KMS-11 (cell line): ENCODE measurements at regions not wholly inside any gene's neighbourhood (a gene's known extent, or its start where the extent isn't known, plus 50 kb on each side); places are given as distances from the start of the nearest gene placed in this dataset.

Experiments
- H2AFZ ChIP-seq: fragments of 200-600 bp; sonication (generic); 2 replicates; pipeline ENCODE4 v1.6.1; 2016; ENCODE audit warnings: antibody characterized with exemption, mixed run types, low read depth
- H3K27ac ChIP-seq: fragments of 200-600 bp; sonication (generic); 2 replicates; pipeline ENCODE4 v1.6.1; 2016; ENCODE audit warnings: mild to moderate bottlenecking, mixed run types
- H3K27me3 ChIP-seq: fragments of 200-600 bp; sonication (generic); 2 replicates; pipeline ENCODE4 v1.6.1; 2017; ENCODE audit warnings: mild to moderate bottlenecking, low read depth, mixed run types, moderate library complexity; ENCODE audit not compliant: insufficient read depth
- H3K36me3 ChIP-seq: fragments of 200-600 bp; sonication (generic); 2 replicates; pipeline ENCODE4 v1.6.1; 2017; ENCODE audit warnings: mild to moderate bottlenecking, mixed run types; ENCODE audit not compliant: insufficient read depth
- H3K4me1 ChIP-seq: fragments of 200-600 bp; sonication (generic); 2 replicates; pipeline ENCODE4 v1.6.1; 2016; ENCODE audit warnings: mild to moderate bottlenecking, low read depth, mixed run types; ENCODE audit not compliant: poor library complexity, severe bottlenecking
- H3K4me2 ChIP-seq: fragments of 200-600 bp; sonication (generic); 2 replicates; pipeline ENCODE4 v1.7.0; 2016; ENCODE audit warnings: mild to moderate bottlenecking, mixed run types
- H3K4me3 ChIP-seq: fragments of 200-600 bp; sonication (generic); IDR thresholded peaks from 2 replicates; pipeline ENCODE4 v1.6.1; 2017; ENCODE audit warnings: low read depth, low read length, mixed read lengths; ENCODE audit not compliant: insufficient read depth
- H3K79me2 ChIP-seq: fragments of 200-600 bp; sonication (generic); 2 replicates; pipeline ENCODE4 v1.6.1; 2016; ENCODE audit warnings: low read depth, mixed run types; ENCODE audit not compliant: insufficient read depth
- H3K9ac ChIP-seq: fragments of 200-600 bp; sonication (generic); 2 replicates; pipeline ENCODE4 v1.6.1; 2016; ENCODE audit warnings: mild to moderate bottlenecking, mixed run types
- H4K20me1 ChIP-seq: fragments of 200-600 bp; sonication (generic); 2 replicates; pipeline ENCODE4 v1.6.1; 2016; ENCODE audit warnings: mild to moderate bottlenecking, mixed run types; ENCODE audit not compliant: insufficient read depth
- TF ChIP-seq, protein P1 (sequence below): fragments of 200-600 bp; sonication (generic); conservative IDR thresholded peaks from 2 replicates; pipeline ENCODE4 v1.6.1; 2017; ENCODE audit warnings: low read depth, mild to moderate bottlenecking, antibody characterized with exemption, low read length, moderate library complexity, mixed read lengths

DNA sequence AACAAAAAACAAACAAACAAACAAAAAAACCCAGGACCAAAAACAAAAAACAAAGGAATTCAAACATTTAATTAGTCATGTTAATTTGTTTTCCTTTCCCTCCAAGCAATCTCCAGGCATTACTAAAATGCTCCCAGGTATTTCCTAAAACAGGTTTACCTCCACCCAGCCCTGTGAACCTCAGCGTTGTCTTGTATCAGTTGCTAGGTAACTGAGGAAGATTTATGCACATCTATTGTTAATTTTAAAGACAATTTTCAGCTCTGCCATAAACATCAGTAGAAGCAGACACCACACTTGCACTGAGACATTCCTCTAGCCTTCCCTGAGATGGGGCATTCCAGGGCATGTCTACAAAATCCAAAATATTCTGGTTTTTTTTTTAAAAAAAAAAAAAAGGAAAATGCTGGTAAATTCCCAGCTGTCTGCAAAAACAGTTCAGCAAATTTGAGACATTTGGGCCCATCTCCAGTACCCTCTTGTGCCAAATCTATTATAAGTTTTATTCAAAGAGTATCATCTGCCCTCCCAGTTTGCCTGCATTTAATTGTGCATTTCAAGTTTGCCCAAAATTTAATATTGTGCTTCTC, 227.6 kb downstream of the ADAMTS9 start:
- H3K36me3 ChIP-seq: no peaks in the 10 kb centered on the region
- no peak overlapping the region for H2AFZ ChIP-seq
- H3K9ac ChIP-seq: no peak overlapping the region
- no peaks in the 10 kb centered on the region for H3K79me2 ChIP-seq
- H3K27me3 ChIP-seq: no peaks in the 10 kb centered on the region
- no peaks in the 10 kb centered on the region for H4K20me1 ChIP-seq
- no peaks in the 10 kb centered on the region for H3K4me1 ChIP-seq
- TF ChIP-seq, protein P1, sequence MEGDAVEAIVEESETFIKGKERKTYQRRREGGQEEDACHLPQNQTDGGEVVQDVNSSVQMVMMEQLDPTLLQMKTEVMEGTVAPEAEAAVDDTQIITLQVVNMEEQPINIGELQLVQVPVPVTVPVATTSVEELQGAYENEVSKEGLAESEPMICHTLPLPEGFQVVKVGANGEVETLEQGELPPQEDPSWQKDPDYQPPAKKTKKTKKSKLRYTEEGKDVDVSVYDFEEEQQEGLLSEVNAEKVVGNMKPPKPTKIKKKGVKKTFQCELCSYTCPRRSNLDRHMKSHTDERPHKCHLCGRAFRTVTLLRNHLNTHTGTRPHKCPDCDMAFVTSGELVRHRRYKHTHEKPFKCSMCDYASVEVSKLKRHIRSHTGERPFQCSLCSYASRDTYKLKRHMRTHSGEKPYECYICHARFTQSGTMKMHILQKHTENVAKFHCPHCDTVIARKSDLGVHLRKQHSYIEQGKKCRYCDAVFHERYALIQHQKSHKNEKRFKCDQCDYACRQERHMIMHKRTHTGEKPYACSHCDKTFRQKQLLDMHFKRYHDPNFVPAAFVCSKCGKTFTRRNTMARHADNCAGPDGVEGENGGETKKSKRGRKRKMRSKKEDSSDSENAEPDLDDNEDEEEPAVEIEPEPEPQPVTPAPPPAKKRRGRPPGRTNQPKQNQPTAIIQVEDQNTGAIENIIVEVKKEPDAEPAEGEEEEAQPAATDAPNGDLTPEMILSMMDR: no peak
- no peak overlapping the region for H3K4me2 ChIP-seq
- H3K27ac ChIP-seq: no peak overlapping the region
- H3K4me3 ChIP-seq: no peak overlapping the region

DNA sequence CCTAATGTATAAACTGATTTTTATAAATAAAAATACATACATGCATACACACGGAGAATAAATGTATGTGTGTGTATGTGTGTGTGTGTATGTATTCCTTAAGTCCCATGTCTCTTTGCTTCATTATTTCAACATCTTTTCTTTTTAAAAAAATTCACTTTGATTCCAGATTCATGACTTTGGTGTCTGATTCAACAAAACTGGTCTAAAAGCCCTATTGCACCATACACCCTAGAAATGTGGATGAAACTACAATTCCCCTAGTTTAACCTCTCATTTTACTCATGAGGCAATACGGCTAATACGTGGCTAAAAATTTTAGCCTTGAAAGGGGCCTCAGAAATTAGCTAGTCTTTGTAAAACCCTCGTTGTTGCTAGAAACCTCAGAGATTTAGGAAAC, 228.1 kb downstream of the ADAMTS9 start:
- H3K27me3 ChIP-seq: no peaks in the 10 kb centered on the region
- no peaks in the 10 kb centered on the region for H4K20me1 ChIP-seq
- no peak overlapping the region for H3K4me3 ChIP-seq
- no peaks in the 10 kb centered on the region for H3K36me3 ChIP-seq
- no peak overlapping the region for H3K4me2 ChIP-seq
- no peaks in the 10 kb centered on the region for H3K4me1 ChIP-seq
- TF ChIP-seq, protein P1: no peak
- no peak overlapping the region for H3K9ac ChIP-seq
- no peak overlapping the region for H2AFZ ChIP-seq
- H3K27ac ChIP-seq: no peak overlapping the region
- no peaks in the 10 kb centered on the region for H3K79me2 ChIP-seq

DNA sequence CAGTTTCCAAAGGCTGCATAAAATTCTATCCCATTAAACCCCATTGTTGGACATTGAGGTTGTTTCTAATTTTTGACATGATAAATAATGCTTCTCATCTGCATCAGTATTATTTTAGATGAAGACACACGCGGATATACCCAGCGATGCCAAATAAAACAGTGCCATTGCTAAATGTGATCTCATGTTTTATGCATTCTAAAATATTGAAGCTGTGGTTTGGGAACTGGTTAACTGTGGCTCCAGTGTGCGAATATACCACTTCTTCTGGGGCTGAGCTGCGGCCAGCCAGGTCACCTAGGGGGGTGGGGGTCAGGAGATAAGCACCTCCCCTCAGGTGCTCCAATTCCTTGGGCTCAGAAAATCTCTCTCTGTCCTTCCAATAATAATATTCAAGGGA, 230.0 kb downstream of the ADAMTS9 start:
- Histone ChIP-seq H3K79me2 (no peaks in the 10 kb centered on the region), H3K36me3 (no peaks in the 10 kb centered on the region), H3K4me3 (no peak overlapping the region), H3K9ac (no peak overlapping the region), H3K4me2 (no peak overlapping the region), H3K27me3 (no peaks in the 10 kb centered on the region), H3K4me1 (no peaks in the 10 kb centered on the region), H3K27ac (no peak overlapping the region), H4K20me1 (no peaks in the 10 kb centered on the region), H2AFZ (no peak overlapping the region)
- TF ChIP-seq, protein P1: no peak

DNA sequence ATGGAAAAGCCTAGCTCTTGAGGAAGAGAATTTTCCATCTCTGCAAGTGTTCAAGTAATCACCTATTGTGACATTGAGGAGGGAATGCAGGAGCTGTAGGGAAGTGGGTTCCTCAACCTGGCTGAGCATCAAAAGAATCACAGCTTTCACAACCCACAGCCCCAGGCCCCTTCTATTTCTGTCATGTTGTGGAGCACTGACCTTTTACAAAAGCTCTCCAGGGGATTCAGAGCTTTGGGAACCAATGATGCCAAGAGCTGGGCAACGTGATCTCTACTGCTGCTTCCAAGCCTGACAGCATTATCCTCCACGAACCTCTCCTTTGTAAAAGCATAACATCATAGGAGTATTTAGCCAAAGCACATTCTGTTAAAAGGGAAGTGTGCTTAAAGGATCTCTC, 231.1 kb downstream of the ADAMTS9 start:
- Histone ChIP-seq H4K20me1 (no peaks in the 10 kb centered on the region), H3K4me1 (no peaks in the 10 kb centered on the region), H2AFZ (no peak overlapping the region), H3K4me3 (no peak overlapping the region), H3K27me3 (no peaks in the 10 kb centered on the region), H3K27ac (no peak overlapping the region), H3K9ac (no peak overlapping the region), H3K4me2 (no peak overlapping the region), H3K79me2 (no peaks in the 10 kb centered on the region), H3K36me3 (no peaks in the 10 kb centered on the region)
- TF ChIP-seq, protein P1: no peak
